ENCODE measurements at regions not wholly inside any gene's neighbourhood (a gene's known extent, or its start where the extent isn't known, plus 50 kb on each side); places are given as distances from the start of the nearest gene placed in this dataset.

DNA sequence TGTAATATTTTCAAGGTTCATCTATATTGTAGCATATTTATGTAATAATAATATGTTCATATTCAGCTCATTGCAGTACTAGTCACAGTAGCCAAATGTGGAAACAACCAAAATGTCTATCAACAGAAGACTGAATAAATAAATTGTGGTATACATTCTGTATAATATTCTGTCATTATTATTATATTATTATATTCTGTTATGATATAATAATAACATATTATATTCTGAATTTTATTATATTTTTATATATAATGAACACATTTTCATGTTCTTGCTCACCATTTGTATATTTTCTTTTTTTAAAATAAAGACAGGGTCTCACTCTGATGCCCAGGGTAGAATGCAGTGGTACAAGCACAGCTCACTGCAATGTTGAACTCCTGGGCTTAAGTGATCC is 91.2 kb upstream of the STARD3NL start:
- no peak for DNase-seq

DNA sequence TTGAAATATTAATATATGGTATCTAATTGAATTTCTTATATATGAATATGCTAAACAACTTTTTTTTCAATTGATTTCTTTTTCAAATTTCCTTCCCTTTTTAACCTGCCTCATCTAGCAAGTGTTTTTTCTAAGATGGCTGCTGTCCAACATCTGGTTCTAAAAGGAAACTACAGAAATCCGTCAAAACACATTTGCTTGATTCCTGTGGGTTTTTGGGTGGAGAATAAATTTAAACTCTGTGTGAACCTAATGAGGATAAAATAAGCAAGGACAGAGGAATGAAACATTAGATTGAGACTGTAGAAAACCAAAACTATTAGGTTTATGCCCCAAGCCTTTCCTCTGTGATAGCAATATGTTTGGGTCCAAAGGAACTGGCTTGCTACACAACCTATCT is 75.5 kb upstream of the STARD3NL start:
- no peak for DNase-seq

- no peak for DNase-seq
These were observed 72.1 kb upstream of the STARD3NL start for GRCh38 chr7:38105874-38106483.

GRCh38 chr7:38107486-38107893 is 70.6 kb upstream of the STARD3NL start:
- DNase-seq, result peak; percentile 27

DNA sequence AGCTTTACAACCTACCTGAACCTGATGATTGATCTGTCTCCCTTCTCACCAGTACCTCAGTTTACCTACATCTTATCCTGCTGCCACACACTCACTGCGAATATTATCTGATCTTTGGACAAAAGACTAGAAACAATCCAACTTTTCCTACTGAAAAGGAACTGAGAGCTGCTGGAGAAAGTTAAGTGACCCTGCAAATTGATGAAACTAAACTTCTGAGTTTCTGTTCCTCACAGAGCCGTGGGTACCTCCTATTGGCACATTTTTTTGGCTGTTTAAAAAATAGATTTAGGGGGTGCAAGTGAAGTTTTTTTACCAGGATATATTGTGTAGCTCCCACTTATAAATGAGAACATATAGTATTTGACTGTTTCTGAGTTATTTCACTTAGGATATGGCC is 66.0 kb upstream of the STARD3NL start:
- DNase-seq, result no peak

- DNase-seq, result no peak
These were observed 58.0 kb upstream of the STARD3NL start for GRCh38 chr7:38120076-38120475.

- DNase-seq, result no peak
These were observed 55.5 kb upstream of the STARD3NL start for GRCh38 chr7:38122501-38122900.

DNA sequence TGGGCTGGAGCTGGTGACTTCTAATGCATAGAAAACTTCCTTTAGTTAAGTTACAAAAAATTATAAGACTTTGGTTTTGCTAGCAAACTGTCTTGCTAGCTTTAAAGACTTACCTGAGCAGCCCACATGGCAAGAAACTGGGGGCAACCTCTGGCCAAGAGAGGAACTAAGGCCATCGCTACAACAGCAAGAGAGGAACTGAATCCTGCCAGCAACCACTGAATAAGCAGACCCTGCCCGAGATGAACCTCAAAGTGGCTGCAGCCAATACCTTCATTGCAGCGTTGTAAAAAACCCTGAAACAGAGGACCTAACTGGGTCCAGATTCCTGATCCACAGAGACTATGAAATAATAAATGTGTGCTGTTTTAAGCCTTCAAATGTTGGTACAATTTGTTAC is 54.6 kb upstream of the STARD3NL start:
- no peak for DNase-seq

- no peak for DNase-seq
These were observed 50.5 kb upstream of the STARD3NL start for GRCh38 chr7:38127216-38128207.

All from T1000 (cell line).